ACHN (cell line): ENCODE measurements at regions not wholly inside any gene's neighbourhood (a gene's known extent, or its start where the extent isn't known, plus 50 kb on each side); places are given as distances from the start of the nearest gene placed in this dataset.
"Not testable (repeated sequence)": the region's sequence is repeated elsewhere in the genome, so short reads cannot be mapped to it uniquely, and the experiment has no call there.

Experiments used
- DNase-seq: peaks from one replicate; pipeline ENCODE4 v3.0.0-alpha.2; 2015
- in situ Hi-C: cut with HindIII; loops from 2 replicates; pipeline ENCODE4 v1.10.0; 2017; ENCODE audit warnings: low sequenced_read_pairs, low pct_ligation_motif_present, low pct_unique_long_range_greater_than_20kb

GRCh38 chr2:84103816-84104527 is 355.1 kb downstream of the SUCLG1 start:
- DNase-seq, in situ Hi-C loops: not testable (repeated sequence)

- no peak for DNase-seq
- in situ Hi-C loops = no loop called here
Measured at GRCh38 chr2:84102274-84102673, 356.8 kb downstream of the SUCLG1 start.

- in situ Hi-C loops = no loop called here
- no peak for DNase-seq
Measured at GRCh38 chr2:84088656-84089055, 370.4 kb downstream of the SUCLG1 start.

GRCh38 chr2:84085562-84085961 is 373.5 kb downstream of the SUCLG1 start:
- DNase-seq = no peak
- in situ Hi-C loops = no loop called here

DNA sequence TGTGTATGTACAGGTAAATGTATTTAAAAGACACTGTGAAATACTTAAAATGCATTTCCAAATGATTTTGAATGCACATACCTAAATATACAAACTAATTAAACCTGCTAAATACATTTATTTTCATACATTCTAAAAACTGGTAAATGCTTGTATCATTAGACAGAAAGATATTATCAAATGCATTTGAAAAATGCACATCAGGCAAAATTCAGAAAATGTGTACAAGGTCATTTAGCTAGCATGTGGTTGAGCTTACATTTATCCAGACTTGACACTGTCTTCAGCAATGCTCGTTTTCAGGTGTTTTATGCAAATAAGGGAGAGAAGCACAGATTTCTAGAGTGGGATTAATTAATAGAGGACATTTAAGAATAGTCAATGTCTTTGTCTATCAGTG is 374.2 kb downstream of the SUCLG1 start:
- in situ Hi-C loops = no loop called here
- DNase-seq = no peak

- in situ Hi-C loops = no loop called here
- DNase-seq = no peak
Measured at GRCh38 chr2:84083984-84084383, 375.1 kb downstream of the SUCLG1 start.

GRCh38 chr2:84078471-84078870 is 380.6 kb downstream of the SUCLG1 start:
- DNase-seq = no peak

DNA sequence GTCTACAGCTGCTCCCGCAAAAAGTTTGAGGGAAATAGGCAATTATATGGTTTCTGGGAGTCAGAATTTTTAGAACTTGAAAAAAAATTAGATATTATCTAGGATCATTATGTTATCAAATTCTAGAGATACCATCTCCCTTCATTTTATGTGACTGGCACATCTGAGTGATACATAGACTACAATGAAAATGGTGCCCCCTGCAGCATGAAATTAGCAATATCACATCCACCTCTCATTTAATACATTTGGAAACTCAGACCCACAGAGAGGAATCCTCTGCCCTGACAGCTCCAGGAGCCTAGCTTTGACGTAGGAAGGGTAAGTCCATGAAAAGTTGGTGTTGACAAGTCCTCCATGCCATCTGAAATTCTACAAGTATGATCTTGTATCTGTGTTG is 381.6 kb downstream of the SUCLG1 start:
- peak; percentile 56 for DNase-seq
- in situ Hi-C loops = no loop called here

More at GRCh38 chr2:84078471-84078870, 380.6 kb downstream of the SUCLG1 start:
- in situ Hi-C loops = no loop called here

DNA sequence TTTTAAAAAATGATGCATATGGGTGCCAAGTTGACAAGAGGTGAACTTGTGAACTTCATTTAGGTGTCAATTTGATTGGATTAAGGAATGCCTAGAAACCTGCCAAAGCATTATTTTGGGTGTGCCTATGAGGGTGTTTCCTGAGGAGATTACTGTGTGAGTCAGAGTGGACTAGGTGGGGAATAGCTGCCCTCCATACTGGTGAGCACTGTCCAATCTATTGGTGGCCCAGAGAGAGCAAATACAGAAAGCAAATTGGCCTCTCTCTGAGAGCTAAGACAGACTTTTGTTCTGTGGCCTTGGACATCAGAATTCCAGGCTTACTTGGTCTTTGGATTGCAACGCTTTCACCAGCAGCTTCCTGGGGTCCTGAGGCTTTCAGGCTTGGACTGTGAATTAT is 388.0 kb downstream of the SUCLG1 start:
- no peak for DNase-seq
- in situ Hi-C loops = no loop called here

GRCh38 chr2:84065857-84066256 is 393.2 kb downstream of the SUCLG1 start:
- in situ Hi-C loops = no loop called here
- no peak for DNase-seq

DNA sequence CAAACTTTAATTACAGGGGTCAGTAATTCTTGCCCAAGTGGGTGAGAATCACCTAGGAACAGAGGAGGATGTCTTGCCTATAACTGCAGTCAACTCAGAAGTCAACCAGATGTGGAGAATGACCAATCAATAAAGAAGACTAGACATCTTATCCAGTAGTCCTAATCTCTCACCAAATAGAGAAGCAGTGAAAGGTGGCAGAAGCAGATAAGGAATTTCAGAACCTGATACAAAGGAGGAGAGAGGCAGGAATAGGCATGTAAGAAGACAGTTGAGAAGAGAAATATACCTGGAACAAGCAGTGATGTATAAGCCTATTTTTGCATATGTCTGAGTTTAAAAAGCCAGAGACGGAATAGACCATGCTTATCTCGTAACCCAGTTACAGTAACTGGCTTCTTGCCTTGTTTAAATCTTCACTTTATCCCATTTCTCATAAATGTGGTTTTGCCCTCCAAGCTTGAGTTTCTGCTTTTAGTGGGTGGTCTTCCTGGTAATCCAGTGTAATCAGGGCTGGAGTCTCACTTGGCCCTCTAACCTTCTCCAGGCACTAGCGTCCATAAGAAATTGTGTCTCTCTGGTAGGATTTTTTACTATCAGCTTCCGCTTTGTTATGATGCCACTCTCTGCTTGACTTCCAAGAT is 401.0 kb downstream of the SUCLG1 start:
- in situ Hi-C loops = no loop called here

GRCh38 chr2:84055816-84056215 is 403.3 kb downstream of the SUCLG1 start:
- in situ Hi-C loops = no loop called here
- DNase-seq = no peak

More for the DNA sequence above, 401.0 kb downstream of the SUCLG1 start:
- no peak for DNase-seq

DNA sequence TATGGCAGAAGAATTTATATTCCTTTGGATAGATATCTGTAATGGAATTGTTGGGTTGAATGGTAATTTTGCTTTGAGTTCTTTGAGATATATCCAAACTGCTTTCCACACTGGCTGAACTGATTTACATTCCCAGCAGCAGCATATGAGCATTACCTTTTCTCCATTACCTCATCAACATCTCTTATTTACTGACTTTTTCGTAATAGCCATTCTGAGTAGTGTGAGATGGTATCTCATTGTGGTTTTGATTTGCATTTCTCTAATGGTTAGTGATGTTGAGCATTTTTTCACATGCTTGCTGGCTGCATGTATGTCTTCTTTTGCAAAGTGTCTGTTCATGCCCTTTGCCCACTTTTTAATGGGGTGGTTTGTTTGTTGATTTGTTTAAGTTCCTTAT is 404.5 kb downstream of the SUCLG1 start:
- in situ Hi-C loops = not testable (repeated sequence)

DNA sequence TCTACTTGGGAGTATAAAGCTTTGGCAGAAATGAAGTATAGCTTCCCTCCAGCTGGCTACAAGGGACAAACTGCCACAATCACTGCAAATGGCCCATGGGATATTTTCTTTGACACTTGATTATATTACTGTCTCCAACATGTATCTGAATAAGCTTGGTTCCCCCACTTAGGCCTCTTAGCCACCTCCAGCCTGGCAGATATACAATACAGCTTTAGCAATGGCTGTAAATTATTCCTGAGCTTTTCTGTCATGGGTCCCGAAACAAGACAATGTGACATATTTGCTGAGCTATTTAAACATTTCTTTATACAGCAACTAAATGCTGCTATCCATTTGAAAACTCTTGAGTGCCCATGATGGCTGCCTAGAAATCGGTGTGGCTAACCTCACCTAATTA is 406.2 kb downstream of the SUCLG1 start:
- DNase-seq = no peak
- in situ Hi-C loops = no loop called here

More for the DNA sequence above, 404.5 kb downstream of the SUCLG1 start:
- DNase-seq = not testable (repeated sequence)

DNA sequence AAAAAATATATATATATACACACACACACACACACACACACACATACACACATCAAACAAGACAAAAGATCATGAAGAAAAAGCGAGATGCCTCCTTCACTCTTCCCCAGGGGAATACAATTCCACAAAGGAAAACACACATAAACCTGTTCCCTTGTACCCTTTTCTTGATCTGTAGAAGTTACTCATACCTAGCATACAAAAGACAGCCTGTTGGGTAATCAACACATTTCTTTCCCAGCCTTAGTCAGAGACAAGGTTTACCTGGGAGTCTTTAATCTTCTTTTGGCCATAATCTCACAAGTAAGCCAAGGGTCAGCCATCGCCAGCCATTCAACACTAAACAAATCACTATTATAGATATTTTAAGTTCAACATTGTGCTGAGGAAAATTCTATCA is 407.0 kb downstream of the SUCLG1 start:
- DNase-seq = no peak
- in situ Hi-C loops = no loop called here

DNA sequence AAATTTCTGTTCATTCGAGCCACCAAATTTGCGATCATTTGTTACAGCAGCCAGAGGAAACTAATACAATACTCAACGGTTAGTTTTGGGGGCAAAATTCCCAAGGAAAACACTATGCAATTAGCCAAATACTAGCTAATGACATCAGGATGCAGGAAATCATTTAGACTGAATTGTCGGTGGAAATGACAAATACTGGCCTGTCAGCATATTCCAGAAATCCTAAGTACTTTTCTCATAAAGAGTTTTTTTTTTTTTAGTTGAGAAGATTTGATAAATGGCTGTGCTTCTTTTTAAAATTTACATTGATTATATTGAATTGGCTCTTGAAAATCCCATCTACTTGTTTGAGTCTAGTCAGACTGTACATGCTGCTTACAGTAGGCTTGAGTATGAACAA is 410.1 kb downstream of the SUCLG1 start:
- DNase-seq = no peak
- in situ Hi-C loops = no loop called here

DNA sequence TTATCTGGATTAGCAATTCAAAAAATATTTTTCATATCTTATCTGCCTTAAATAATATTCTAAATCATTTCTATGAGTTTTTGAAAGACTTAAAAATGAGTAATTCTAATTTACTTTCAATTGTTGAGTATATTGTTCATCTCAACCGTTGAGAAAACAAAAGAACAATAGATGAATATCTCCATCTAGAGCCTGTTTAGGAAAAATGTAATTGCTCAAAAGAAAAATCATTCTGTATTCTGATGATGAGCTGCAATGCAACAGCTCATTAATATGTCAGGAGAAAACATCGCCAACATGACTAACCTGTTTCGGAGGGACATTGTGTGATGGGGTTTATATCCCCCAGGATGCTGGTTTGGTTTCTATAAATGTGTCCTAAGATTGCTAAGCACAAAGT is 417.6 kb downstream of the SUCLG1 start:
- no peak for DNase-seq
- in situ Hi-C loops = no loop called here

- no peak for DNase-seq
- in situ Hi-C loops = no loop called here
Measured at GRCh38 chr2:84040281-84040680, 418.8 kb downstream of the SUCLG1 start.

DNA sequence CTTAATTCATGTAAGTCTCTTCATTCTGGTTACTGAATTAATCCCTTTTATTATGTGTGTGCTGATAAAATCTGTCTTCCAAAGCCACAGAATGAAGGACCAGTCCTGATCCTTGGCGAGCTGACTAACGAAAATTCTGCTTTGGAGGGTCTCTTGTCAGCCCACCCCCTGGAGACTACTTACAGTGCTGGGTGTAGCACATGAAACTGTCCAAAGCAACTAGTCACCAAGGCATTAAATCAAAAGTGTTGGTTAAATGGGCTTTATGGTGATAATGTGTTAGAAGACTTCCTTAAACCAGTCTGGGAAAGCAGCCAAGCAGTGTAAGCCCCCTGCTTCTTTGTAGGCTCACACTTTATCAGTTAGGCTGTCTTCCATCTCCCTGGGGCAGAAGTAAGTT is 420.2 kb downstream of the SUCLG1 start:
- in situ Hi-C loops = no loop called here
- DNase-seq = no peak

DNA sequence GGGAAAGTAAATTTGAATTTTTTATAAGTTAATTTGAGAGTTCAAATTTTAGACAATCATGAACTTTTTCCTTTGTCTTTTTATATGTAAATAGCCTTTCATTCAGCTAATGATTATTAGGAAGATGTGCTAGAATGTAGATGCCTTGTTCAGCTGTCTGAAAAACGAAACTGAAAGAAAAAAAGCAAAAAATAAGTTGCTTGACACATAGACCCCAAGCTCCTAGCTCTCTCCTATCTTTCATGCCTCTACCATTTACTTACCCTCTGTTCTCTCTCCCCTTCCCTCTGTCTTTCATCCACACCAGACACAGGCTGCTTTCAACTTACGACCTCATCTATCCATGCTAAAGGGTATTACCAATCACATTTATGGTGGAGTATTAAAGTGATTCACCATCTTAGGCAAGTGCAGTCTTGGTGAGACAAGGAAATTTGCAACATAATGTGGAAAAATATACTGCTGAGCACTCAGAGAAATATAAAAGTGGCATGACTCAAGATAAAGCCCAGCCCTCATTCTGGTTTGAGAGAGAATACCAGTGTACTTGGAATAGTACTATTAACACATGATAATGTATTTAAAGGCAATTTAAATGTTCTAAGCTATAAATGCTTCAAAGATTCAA is 425.6 kb downstream of the SUCLG1 start:
- peak; percentile 26 for DNase-seq
- in situ Hi-C loops = no loop called here
